Pulmonary artery endothelial cell (primary cell): ENCODE measurements at regions not wholly inside any gene's neighbourhood (a gene's known extent, or its start where the extent isn't known, plus 50 kb on each side); places are given as distances from the start of the nearest gene placed in this dataset.
"Not testable (repeated sequence)": the region's sequence is repeated elsewhere in the genome, so short reads cannot be mapped to it uniquely, and the experiment has no call there.

Experiments
- DNase-seq: peaks from one replicate; pipeline ENCODE4 v3.0.0-alpha.2; 2011; ENCODE audit warnings: low read depth, low spot score

DNA sequence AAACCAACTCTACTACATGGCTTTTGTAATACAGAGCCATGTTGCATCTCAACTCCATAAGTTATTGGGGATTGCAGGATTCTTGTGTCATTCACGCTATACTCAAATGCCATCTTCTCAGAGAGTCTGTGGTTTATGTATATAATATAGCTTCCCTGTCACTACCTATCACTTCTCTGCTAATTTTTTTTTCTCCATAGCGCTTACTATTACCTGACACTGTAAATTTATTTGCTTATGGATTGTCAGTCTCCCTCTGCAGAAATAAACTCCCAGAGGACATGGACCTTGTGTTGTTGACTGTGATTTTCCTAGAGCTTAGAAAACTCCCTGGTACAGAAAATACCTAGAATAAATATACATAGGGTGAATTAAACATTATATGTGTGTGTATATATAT lies 990.5 kb downstream of the TBL1XR1 start:
- no peak for DNase-seq

DNA sequence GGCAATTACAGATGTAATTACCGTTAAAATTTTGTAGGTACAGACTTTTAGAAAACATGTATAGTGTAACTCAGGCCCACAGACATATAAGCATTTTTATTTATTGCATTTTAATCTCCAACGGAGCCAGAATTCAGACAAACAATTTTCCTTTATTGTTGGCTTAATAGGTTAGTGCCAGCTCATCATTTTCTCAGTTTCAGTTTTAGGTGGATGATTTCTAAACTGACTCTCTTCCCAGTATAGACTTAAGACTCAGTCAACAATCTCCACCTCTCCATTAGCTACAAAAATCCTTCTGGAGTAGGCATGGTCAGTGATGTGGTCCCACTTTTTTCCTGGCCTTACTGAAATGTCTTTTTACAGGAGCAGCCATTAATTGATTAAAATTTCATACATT lies 994.6 kb downstream of the TBL1XR1 start:
- DNase-seq: no peak

DNA sequence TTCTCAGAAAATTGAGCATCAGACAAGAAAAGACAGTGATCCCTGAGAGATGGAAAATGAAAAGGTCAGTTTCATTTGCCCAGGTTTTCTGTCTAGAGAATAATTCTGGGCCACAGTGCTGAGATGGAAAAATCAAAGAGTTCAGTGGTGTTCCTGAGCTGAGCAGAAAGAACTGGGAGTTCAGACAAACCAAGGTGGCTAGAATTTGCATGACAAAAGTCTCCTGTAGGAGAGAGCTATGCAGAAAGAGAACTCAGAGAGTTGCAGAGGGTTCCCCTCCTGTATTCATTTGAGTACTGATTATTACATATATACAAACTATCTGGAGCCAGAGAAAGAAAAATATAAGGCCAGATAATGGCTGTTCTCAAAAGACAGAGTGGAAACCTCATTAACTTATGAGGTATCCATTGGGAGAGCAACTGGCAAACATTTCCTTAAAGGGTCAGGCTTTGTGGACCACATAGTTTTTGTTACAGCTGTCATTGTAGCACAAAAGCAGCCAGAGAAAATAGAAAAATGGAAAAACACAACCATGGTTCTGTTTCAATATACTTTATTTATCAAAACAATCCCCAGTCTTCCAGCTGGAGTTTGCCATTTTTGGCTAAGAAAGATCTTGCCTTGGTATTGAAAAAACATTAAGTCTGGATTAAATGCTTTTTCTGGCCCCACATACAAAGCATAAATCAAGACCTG lies 1004.1 kb downstream of the TBL1XR1 start:
- no peak for DNase-seq

DNA sequence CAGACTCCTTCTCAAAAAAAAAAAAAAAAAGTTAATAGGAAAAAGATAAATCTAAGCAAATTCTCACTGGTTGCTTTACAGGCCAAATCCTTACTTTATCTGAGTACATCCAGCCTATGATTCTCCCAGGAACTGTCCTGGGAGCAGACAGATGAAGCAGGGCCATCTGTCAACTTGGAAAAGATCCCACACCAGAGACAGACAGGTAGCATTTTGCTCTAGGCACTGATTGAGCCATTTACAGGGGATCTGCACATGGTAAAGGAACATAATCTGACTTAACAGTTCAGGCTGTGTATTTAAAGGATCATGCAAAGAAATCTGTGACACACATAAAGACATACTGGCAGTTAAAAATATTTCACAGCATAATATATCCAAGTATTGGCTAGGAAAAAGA lies 1006.5 kb downstream of the TBL1XR1 start:
- no peak for DNase-seq

DNA sequence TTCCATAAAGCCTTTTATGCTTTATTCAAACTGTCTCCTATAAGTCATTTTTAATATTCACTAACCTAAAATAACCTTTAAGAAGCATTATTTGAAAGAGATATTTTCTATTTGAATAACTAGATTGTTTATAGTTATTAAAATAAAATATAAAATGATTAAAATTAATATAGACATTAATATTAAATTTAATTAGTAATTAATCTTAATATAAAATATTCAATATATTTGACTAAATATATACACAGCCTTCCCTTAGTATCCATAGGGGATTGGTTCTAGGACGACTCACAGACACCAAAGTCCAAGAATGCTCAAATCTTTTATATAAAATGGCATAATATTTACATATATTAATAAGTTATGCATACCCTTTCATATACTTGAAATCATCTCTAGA lies 1014.1 kb downstream of the TBL1XR1 start:
- DNase-seq: no peak

DNA sequence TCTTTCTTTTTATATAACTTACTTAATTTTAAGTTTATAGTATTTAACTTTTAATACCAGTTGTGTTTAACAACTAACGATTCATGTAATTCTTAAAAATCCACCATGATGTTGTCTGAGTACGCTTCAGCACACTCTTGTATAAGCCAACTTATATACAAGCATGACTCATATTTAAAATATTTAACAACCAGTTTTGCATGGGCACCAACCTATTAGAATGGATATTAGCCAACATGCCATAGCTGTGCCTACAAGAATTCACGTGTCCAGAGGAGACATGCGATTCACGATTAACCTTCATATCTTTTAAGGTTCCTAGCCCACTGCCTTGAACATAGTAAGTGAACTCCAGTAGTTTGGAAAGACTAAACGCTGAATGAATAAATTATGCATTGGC lies 1023.2 kb downstream of the TBL1XR1 start:
- no peak for DNase-seq

DNA sequence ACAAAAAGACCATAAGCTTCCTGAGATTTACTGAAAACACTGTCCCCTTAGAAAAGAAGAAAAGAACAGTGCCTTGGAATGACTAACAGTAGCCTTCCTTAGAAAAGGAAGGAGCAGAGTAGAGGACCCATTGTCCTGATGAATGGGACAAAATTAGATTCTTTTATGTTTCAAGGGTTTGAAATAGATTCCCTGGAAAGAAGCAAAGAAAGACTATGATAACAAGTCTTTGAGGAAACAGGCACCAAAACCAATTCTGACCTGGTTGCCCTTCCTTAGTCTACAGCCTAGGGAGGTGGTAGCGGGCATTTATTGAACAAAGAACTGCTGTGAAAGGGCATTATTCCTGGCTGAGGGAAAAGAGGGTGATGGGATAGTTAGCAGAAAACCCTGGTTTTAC lies 1024.8 kb downstream of the TBL1XR1 start:
- no peak for DNase-seq

DNA sequence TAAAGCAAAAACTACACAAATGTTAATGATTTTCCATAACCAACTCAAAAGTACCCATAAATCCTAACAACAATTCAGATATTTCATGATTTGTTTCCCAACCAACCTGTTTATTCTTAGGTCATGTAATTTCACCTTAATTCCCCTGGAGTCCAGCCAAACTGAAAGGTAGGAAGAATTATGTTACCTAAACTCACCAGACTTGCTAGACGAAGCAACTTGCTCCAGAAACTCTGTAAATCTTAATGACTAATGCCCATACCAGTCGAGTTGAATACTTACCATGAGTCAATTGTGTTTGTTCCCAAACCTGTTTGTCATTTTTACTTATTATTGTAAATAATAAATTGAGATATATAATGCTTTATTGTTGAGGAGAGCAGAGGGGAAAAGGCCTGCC lies 1030.0 kb downstream of the TBL1XR1 start:
- DNase-seq: no peak

DNA sequence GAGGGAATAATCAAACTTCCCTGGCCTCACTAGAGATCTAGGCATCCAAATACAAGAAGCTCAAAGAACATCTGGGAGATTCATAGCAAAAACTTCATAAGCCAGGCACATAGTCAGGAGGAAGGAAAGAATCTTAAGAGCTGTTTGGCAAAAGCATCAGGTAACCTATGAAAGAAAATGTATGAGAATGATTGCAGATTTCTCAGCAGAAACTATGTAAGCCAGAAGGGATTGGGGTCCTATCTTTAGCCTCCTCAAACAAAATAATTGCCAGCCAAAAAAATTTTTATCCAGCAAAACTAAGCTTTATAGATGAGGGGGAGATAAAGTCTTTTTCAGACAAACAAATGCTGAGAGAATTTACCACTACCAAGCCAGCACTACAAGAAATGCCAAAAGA lies 1036.3 kb downstream of the TBL1XR1 start:
- no peak for DNase-seq

DNA sequence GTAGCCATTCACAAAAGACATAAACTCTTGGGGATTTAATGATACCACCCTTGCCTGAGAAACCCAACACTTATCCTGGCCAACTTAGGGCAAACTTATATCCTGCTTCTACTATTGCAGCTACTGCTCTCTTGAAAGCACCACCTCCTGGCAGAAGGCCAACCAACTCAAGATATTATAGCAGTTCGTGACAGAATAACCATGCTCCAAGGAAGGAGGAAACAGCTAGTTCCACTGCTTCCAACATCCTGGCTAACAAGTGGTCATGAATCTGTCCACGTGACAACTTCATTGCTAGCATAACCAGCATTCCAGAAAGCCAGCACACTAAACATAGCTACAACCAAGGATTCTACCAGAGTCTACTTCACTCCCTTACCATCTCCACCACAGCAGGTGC lies 1037.5 kb downstream of the TBL1XR1 start:
- no peak for DNase-seq

DNA sequence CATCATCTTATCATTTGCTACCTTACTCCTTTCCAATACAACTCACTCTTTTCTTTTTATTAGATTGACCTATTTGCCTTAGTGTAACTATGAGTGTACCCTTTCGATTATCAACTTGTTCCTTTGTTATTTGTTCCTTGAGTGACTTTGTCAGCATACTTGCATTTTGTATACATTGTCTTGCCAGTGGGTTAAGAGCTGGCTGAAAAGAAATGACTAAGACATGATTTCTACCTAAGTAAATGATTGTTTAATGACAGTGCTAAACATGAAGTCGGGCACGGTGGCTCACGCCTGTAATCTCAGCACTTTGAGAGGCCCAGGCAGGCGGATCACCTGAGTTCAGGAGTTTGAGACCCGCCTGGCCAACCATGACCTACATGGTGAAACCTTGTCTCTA lies 1042.3 kb downstream of the TBL1XR1 start:
- DNase-seq: no peak

DNA sequence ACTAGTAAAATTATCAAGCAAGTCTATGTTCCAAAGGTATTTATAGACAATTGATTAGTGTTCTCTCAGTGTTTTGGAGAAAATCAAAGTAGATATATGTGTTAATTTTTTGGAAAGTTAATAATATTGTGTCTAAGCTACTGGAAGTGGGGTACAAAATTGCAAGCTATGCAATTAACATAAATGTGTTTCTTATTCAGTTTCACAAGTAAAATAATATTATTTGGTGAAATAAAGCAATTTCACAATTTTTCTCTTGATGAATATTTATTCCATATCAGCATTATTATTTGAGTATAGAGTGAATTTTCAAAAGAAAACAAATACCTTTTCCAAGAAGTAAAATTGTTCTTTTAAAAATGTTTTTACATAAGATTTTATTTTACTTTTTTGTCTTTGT lies 1047.7 kb downstream of the TBL1XR1 start:
- no peak for DNase-seq

DNA sequence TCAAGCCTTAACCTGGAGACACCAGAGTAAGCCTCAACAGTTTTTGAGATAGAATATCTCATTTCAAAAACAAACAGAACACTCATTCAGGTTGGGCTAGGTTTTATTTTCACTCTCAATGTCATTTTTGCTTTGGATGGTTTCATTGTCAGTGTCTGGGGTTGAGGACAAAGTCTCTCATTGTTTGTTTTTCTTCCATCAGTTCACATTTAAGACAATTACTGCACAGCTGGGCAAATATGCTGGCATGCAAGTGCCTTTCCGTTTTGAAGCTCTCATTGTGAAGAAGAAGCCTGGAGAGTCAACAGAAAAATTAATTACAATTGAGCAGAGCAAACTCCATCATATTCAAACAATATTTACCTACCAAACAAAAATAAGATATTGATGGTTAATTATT lies 1050.0 kb downstream of the TBL1XR1 start:
- no peak for DNase-seq

DNA sequence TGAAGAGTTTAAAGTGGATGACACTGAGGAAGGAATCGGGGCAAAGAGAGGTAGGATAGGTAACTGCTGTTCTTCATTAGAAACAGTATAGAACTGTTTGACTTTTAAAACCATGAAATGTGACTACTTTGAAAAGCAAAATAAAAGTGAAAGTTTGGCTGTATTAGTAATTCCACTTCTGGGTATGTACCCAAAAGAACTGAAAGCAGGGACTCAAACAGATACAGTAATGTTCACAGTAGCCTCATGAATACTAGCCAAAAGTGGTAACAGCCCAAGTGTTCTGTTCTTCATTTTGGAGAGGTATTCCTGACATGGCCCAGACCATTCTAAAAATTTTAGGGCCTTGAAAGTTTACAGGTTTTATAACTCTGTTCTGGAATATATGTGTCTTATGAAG lies 1055.4 kb downstream of the TBL1XR1 start:
- no peak for DNase-seq

DNA sequence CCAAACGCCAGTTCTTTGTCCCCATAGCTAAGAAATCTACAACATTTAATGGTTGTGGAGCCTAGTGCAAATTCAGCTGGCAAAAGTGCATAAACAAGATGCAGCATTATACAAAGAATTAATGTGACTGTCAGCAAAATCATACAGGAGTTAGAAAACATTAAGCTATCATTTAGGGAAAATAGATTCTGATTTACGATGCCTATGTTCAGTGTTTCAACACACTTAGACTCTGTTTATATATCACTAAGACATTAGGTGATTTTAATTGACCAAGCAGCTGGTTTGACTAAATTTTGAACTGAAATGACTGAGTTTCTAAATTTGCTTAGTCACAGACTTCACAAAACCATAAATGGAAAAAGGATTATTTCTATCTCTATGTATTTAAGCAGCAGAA lies 1076.8 kb downstream of the TBL1XR1 start:
- DNase-seq: no peak

DNA sequence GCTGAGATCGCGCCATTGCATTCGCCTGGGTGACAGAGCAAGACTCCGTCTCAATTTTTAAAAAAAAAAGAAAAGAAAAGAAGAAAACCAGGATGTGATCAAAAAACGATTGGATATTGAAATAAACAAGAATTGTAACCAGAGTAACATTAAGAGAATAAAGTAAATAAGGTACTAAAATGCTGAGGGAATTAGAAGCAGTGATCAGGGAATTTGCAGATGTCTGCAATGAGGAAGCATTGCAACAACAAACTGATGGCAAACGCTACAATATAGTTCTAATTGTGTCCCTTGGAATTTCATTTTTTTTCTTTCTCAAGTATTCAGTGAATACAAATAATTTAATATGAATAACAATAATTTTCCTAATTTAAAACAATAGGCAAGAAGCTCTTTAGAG lies 1077.5 kb downstream of the TBL1XR1 start:
- no peak for DNase-seq

DNA sequence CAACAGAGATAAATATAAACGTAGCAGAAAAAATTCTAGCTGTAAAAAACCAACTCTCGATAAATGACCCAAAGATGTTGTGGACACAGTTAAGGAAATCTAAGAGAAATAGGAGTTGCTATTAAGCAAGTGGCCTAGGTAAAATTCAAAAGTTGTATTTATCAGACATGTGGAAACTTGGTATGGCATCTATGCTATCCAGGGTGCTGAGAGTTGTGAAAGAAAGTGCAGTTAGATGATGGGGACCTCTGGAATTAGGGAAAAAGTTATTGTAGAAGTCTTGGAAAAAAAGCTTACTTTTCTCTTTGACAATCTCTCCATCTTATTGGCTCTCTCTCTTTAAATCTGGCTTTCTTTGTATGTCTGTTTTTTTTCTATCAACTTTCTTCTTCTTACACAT lies 1090.9 kb downstream of the TBL1XR1 start:
- DNase-seq: no peak

DNA sequence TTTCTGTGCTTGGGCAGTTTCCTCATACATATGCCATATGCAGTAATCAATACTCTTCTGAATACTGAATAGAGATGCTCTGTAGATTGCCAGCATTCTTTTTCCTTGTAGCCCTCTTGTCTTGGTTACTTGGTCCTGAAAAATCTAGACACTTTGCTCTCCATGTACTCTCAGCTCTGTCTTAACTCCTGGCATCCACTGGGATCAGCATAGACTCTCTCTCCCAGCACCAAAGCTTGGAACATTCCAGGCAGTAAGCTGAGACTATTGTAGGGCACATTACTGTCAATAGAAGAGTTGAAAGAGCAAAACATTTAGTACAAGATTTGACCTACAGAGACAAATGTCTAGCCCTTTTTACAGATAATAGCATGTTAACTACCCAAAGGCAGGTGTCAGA lies 1100.3 kb downstream of the TBL1XR1 start:
- DNase-seq: no peak

DNA sequence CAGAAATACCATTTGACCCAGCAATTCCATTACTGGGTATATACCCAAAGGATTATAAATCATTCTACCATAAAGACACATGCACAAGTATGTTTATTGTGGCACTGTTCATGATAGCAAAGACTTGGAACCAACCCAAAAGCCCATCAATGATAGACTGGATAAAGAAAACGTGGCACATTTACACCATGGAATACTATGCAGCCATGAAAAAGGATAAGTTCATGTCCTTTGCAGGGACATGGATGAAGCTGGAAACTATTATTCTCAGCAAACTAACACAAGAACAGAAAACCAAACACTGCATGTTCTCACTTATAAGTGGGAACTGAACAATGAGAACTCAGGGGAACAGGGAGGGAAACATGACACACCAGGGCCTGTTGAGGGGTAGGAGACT lies 1103.4 kb downstream of the TBL1XR1 start:
- not testable (repeated sequence) for DNase-seq

DNA sequence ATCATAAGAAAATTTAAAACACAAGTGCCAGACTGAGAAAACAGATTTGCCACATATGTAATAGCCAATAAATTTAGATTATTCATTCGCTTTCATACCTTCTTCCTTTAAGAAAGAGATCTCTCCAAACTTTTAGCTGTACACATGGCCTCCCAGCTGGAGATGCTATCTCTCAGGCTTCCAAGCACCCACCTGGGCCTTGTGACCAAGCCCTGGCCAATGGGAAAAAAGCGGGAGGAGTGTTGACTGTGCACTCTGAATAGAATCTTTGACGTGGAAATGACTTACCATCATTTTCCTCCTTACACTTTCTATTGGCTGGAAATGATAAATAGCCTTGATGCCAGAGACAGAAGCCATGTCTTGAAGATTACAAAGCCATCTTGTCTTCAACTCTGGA lies 1106.6 kb downstream of the TBL1XR1 start:
- no peak for DNase-seq

DNA sequence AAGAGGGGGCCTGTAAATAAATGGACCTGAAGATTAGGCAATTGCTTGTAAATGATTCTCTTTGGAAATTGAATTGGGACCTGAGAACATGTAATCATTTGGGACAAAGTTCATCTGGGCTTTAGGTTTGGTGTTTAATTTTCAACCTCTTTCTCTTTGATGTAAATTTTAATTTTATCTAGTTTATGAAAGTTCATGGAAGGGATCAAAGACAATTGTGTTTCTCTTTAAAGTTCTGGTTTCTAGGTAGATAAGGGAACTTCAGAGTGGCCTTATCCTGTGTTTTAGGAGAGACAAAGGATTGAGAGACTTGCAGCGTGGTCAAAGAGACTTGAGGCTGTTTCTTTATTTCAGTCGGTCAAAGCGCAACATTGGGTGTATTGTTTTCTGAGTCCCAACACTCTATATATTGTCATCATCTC lies 1108.3 kb downstream of the TBL1XR1 start:
- DNase-seq: no peak

DNA sequence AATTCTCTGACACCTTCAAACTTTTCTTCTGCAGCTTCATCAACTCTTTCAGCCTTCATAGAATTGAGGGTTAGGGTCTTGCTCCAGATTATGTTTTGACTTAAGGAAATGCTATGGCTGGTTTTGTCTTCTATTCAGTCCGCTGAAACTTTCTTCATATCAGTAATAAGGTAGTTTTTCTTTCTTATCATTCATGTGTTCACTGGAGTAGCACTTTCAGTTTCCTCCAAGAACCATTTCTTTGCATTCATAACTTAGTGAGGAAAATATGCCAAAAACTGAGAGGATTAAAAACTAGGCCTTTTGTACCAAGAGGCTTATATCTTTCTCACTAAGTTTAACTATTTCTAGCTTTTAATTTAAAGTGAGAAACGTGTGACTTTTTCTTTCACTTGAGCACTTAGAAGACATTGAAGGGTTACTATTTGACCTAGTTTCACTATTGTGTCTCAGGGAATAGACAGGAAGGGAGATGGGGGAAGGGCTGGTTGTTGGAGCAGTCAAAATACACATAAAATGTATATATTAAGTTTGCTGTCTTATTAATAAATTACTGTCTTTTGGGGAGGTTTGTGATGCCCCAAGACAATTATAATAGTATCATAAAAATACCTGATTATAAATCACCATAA lies 1110.1 kb downstream of the TBL1XR1 start:
- DNase-seq: no peak

DNA sequence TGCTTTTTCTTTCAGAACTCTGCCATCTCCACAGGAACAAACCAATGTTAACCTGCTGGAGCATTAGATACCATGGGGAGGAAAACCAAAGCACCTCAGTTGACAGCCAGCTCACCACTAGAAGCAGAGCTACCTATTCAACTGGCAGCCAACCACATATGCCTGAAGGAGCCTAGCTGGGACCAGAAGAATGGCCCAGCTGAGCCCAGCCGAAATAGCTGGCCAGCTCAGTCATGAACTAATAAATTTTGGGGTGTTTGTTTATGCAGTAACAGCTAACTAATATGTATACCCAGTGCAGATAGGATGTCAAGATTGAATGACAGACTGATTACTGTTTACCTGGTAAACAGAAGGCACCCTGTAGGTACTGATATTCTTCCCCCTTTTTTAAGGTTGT lies 1117.5 kb downstream of the TBL1XR1 start:
- no peak for DNase-seq

DNA sequence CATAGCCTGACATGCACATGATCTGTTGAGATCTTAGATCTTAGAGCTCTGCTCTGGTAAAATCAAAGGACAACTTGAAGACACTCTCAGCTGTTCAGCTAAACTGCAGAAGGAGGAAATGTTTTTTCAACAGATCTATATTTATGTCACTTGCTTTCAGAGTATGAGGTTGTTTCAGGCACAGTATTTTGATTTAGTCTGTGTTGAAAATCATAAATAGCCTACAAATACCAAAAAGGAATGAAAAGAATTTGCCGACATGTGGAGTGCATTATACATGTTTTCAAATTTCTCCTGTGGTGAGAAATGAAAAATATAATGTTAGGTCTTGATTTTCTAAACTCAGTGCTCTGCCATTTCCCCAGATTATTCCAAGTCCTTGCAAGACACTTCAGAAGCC lies 1118.4 kb downstream of the TBL1XR1 start:
- DNase-seq: no peak
